ENCODE measurements at regions not wholly inside any gene's neighbourhood (a gene's known extent, or its start where the extent isn't known, plus 50 kb on each side); places are given as distances from the start of the nearest gene placed in this dataset.

DNA sequence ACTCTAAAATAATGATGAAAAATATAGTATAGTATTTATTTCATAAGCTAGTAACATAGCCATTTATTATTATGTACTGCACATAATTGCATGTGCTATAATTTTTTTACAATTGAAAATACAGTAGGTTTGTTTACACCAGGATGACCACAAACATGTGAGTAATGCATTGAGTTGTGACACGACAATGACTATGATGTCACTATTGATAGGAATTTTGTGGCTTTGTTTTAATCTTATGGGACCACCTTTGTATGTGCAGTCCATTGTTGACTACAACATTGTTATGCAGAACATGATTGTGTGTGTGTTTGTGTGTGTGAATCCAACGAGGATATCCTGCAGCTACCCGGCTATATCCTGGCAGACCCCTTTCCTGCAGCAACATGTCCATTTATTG, 372.2 kb upstream of the MCTP2 start:
- no peaks in the 10 kb centered on the region for H3K79me2 ChIP-seq (ENCODE audit: insufficient read depth, low read length)
- no peaks in the 10 kb centered on the region for H3K4me1 ChIP-seq (ENCODE audit: control insufficient read depth in 1 of 2, insufficient read depth in 2 of 2, low read length in 2 of 2)
- intact Hi-C loops (cut with micrococcal nuclease) = no loop called here
- ChIA-PET CTCF (no interaction called here), RAD21 (ENCODE audit: low non-redundant PET in 1 of 2, low total read pairs in 2 of 2, uncharacterized antibody in 2 of 2, unreplicated experiment in 2 of 2) (no interaction called here), POLR2A (no interaction called here)
- ATAC-seq (no peak), DNase-seq (ENCODE audit: low read depth, low spot score) (no peak)
- no TSS peak for BruUV-seq (replicated peaks)
- no peak overlapping the region for H3K27ac ChIP-seq (ENCODE audit: low read depth, low read length)
- no peaks in the 10 kb centered on the region for H3K27me3 ChIP-seq (ENCODE audit: insufficient read depth, low read length)
- no peaks in the 10 kb centered on the region for H4K20me1 ChIP-seq (ENCODE audit: insufficient read depth)
- H2AFZ ChIP-seq (ENCODE audit: low read depth, low read length, poor library complexity, severe bottlenecking) = no peak overlapping the region
- H3K9me3 ChIP-seq (ENCODE audit: control insufficient read depth in 1 of 2, insufficient read depth in 1 of 2, low read depth in 1 of 2, low read length in 2 of 2) = peaks cover 0 to 5% of the 10 kb centered on the region in 2 experiments; a peak in 1 of 4 replicates
- no peaks in the 10 kb centered on the region for H3K36me3 ChIP-seq (ENCODE audit: control insufficient read depth in 1 of 2, insufficient read depth in 2 of 2, low read length in 2 of 2)
- no peak overlapping the region for H3K4me2 ChIP-seq (ENCODE audit: low read length)
- TF ChIP-seq ZFX (IDR thresholded peaks at IDR 0.05) = no peak
- TF ChIP-seq, protein P1, sequence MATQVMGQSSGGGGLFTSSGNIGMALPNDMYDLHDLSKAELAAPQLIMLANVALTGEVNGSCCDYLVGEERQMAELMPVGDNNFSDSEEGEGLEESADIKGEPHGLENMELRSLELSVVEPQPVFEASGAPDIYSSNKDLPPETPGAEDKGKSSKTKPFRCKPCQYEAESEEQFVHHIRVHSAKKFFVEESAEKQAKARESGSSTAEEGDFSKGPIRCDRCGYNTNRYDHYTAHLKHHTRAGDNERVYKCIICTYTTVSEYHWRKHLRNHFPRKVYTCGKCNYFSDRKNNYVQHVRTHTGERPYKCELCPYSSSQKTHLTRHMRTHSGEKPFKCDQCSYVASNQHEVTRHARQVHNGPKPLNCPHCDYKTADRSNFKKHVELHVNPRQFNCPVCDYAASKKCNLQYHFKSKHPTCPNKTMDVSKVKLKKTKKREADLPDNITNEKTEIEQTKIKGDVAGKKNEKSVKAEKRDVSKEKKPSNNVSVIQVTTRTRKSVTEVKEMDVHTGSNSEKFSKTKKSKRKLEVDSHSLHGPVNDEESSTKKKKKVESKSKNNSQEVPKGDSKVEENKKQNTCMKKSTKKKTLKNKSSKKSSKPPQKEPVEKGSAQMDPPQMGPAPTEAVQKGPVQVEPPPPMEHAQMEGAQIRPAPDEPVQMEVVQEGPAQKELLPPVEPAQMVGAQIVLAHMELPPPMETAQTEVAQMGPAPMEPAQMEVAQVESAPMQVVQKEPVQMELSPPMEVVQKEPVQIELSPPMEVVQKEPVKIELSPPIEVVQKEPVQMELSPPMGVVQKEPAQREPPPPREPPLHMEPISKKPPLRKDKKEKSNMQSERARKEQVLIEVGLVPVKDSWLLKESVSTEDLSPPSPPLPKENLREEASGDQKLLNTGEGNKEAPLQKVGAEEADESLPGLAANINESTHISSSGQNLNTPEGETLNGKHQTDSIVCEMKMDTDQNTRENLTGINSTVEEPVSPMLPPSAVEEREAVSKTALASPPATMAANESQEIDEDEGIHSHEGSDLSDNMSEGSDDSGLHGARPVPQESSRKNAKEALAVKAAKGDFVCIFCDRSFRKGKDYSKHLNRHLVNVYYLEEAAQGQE (IDR thresholded peaks at IDR 0.05; ENCODE audit: low read depth) = no peak
- TF ChIP-seq CEBPB (IDR thresholded peaks at IDR 0.05; ENCODE audit: low read depth) = no peak
- H3K9me2 ChIP-seq (ENCODE audit: insufficient read depth) = no peaks in the 10 kb centered on the region
- no peak overlapping the region for H3K4me3 ChIP-seq (replicated peaks in 1 of 2; ENCODE audit: low read depth in 1 of 2, low read length in 2 of 2)
- no peak overlapping the region for H3K9ac ChIP-seq (ENCODE audit: low read length)

DNA sequence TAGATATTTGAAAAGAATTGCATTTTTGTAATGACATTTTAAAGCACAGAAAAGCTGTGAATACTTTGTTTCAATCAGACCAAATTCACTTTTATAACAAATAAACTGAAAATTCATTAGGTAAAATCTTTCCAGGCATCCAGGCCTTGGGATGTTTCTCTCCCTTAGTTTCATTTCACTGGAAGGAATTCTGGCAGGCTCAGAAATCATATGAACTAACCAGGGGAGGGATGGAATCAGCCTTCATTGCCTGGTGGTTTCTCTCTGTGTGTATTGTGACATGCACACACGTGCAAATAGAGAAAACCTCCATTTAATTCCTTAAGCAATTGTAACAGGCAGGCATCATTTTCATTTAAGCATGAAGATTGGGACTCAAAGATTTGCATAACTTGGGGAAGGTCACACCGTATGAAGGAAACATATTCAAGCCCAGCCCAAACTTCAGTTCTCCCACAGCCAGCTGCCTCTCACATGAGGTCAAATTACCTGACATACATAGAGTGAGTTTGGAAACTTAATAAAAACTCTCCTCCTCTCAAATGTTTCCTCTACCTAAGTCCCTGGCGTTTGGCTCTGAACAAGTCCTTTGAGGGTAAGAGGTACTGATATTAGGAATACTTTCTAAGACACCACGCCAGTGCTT, 376.1 kb upstream of the MCTP2 start:
- intact Hi-C loops (cut with micrococcal nuclease) = no loop called here
- TF ChIP-seq EGR1 (IDR thresholded peaks at IDR 0.05; ENCODE audit: low read depth) = no peak
- no peak for TF ChIP-seq JUND (IDR thresholded peaks at IDR 0.05)
- Histone ChIP-seq H4K20me1 (ENCODE audit: insufficient read depth) (no peaks in the 10 kb centered on the region), H3K4me1 (ENCODE audit: control insufficient read depth in 1 of 2, insufficient read depth in 2 of 2, low read length in 2 of 2) (no peaks in the 10 kb centered on the region), H3K79me2 (ENCODE audit: insufficient read depth, low read length) (no peaks in the 10 kb centered on the region), H3K27ac (ENCODE audit: low read depth, low read length) (no peak overlapping the region), H3K9ac (ENCODE audit: low read length) (no peak overlapping the region), H3K27me3 (ENCODE audit: insufficient read depth, low read length) (no peaks in the 10 kb centered on the region), H3K4me3 (replicated peaks in 1 of 2; ENCODE audit: low read depth in 1 of 2, low read length in 2 of 2) (no peak overlapping the region), H3K4me2 (ENCODE audit: low read length) (no peak overlapping the region), H3K9me2 (ENCODE audit: insufficient read depth) (no peaks in the 10 kb centered on the region), H3K9me3 (ENCODE audit: control insufficient read depth in 1 of 2, insufficient read depth in 1 of 2, low read depth in 1 of 2, low read length in 2 of 2) (no peaks in the 10 kb centered on the region; a peak in 1 of 4 replicates), H3K36me3 (ENCODE audit: control insufficient read depth in 1 of 2, insufficient read depth in 2 of 2, low read length in 2 of 2) (no peaks in the 10 kb centered on the region), H2AFZ (ENCODE audit: low read depth, low read length, poor library complexity, severe bottlenecking) (no peak overlapping the region)
- CTCF ChIA-PET = no interaction called here
- DNase-seq (ENCODE audit: low read depth, low spot score) (no peak), ATAC-seq (no peak)
- RAD21 ChIA-PET (ENCODE audit: low non-redundant PET in 1 of 2, low total read pairs in 2 of 2, uncharacterized antibody in 2 of 2, unreplicated experiment in 2 of 2) = no interaction called here
- BruUV-seq (replicated peaks) = no TSS peak
- POLR2A ChIA-PET = no interaction called here
